Right renal cortex interstitium (tissue), 3 donors: ENCODE measurements at regions not wholly inside any gene's neighbourhood (a gene's known extent, or its start where the extent isn't known, plus 50 kb on each side); places are given as distances from the start of the nearest gene placed in this dataset.
A peak's percentile ranks its signal among the peaks of the same experiment; 100 is the strongest.

ENCODE experiments used
- DNase-seq, 3 donors: peaks; one replicate each; pipeline ENCODE4 v3.0.0-alpha.2; 2013; ENCODE audit warnings: low read depth in 3 of 3, low spot score in 2 of 3

DNA sequence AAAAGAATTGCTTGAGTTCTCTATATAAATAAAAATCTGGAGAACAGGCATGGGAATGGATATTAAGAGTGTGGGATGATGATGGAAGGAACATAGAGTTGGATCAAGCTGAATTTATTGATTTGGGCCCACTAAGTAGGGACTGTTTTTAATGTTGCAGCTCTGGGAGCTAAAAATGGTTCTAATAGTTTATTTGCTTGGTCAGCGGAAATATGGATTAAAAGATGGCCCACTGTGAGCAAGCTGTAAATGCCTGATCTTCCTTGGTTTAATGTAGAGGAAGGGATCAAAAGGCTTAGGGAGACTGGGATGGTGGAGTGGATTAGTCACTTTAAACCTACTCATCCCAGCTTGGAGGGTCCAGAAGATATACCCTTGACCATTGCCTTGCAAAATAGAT lies 429.4 kb upstream of the NXPH2 start:
- DNase-seq: no peak

DNA sequence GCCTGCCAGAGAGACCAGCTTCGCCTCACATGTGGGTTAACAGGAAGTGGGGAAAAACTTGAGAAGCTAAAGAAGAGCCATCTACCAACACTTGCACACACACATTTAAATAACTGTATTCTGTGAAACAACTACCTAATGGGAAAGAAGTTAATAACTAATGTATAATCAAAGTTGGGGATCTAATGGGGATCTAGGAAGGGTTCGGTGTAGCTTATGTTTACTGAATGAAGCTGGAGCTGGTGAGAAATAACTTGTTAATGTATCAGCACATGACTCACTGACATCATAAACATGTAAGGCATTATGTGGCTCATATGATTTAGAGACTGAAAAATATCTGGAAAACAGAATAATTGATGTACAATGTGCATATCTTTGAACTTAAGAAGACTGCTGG lies 421.3 kb upstream of the NXPH2 start:
- DNase-seq: no peak

DNA sequence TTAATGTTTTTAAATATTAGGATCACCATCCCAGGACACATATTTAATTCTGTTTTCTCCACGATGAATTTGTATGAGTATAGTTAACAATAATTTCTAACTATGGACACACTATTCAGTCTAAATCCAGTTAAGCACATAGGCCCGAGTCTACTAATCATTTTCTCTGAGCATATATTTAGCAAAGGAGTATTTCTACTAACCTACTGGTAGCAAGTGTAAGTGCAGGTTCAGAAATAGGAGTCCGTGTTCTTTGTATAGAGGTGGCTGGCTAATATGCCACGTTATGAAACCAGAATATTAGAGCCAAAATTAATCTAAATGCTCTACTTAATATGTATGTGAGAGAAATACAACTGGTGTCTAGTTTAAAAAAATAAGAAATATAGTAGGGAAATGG lies 416.6 kb upstream of the NXPH2 start:
- DNase-seq: no peak

DNA sequence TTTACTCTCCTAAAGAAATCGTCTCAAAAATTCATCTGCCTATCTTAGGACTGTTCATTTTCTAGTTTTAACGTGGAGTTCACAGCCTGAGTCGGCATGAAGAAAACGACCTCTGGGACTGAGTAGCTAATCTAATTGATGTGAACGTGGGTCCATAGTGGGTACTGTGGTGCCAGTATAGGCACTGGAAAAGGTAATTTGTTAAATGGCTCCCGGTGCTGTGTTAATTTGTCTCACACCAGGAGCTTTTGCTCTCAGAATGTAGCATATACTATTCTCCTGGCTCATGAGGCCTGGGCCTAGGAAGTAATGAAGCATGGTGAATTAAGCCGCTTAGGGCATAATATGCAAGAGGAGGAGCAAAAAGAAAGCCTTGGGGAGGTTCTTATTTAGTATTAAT lies 414.4 kb upstream of the NXPH2 start:
- no peak for DNase-seq

DNA sequence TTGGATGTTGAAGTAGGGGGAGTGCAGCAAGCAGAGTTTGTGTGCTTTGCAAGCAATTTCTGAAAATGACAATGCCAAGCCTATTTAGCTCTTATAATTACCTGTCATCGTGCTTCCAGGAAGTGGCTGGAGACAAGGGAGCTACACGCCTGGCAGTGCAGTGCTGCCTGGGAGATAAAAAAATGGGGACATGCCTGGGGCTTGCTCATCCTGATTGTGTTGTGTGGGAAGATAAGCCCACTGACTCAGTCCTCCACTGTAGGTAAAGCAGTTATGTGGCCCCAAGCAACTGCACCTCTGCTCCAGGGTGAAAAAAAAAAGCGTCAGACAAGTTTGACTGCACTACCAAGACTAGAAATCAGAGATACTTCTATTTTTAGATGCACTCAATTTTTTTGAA lies 396.9 kb upstream of the NXPH2 start:
- DNase-seq: no peak

DNA sequence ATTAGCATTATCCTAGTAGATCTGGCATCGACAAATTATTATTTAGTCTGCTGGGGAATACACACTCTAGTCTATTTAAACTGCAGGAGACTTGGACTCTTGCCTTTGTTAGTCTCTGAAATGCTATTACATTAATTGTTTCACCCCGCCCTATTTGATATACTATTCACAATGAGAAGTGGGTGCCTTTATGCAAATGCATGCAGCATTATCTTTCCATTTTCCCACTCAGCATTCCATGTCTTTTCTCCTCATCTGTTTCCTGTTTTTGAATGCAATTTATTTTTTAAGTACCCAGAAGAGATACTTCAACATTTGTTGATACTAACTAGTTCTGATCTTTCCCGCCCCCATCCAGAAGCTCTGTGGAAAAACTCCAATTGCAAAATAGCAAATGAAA lies 395.3 kb upstream of the NXPH2 start:
- DNase-seq: no peak

DNA sequence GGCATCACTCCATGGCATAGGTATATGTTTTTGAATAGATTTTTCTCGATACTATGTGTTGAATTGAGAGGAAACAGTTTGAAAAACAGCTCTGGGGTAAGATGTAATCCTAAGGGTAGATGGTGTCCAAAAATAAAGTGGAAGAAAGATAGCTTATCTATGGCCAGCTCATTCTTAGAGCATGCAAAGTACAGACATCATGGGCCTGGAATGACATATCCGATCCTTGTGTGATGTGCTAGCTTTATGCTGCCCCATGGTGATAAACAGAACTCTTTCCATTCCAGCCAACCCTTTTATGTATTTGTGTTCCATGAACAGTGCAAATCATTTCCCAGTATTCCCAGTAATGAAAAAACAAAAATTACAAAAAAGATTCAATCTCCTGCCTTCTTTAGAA lies 390.2 kb upstream of the NXPH2 start:
- DNase-seq: no peak

DNA sequence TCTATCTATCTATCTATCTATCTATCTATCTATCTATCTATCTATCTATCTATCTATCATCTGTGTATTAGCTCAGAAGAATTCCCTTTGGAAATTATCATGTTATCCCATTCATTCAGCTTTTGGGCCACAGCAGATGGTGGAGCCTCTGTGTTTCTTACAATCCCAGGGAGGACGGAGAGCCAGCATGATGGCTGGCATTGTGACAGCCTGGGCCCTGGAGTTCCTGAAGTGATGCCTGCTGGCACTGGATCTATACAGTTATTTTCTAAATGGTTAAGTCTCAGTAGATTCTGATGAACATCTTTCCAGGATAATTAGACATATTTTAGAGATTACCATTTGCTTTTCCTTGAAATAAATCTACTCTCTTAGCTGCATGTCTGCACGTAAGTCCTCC lies 385.4 kb upstream of the NXPH2 start:
- no peak for DNase-seq

DNA sequence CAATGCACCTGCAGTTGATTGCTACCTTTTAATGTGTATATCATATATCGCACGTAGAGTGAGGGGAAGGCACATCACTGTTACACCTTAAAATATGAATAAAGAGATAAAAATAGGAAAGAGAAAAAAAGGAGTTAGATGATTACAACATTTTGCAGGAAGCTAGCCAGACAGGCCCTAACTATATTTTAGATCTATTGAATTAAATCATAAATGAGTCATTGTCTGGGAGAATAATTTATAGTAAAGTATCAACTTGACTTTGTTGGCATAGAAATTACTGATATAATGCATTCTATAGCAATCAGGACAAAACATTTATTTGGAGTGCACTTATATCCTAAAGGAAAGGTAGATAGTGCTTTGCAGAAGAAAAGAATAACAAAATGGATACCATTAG lies 384.9 kb upstream of the NXPH2 start:
- DNase-seq: no peak

DNA sequence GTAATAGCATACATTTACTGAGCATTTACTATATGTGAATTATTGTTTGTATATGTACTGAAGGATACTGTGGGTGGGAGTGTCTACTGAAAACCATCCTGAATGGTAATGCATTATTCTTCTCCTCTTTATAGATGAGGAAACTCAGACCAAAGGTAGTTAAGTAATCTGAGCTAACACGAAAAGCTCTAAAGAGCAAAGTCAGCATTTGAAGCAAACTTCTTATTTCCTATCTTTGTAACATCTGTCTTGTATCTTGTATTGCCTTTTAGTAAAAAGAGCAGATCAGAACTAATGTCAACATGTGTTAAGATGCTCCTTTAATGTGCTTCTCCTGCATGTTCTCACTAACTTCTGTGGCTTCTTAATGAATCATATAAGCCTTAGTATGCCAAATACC lies 382.8 kb upstream of the NXPH2 start:
- no peak for DNase-seq

DNA sequence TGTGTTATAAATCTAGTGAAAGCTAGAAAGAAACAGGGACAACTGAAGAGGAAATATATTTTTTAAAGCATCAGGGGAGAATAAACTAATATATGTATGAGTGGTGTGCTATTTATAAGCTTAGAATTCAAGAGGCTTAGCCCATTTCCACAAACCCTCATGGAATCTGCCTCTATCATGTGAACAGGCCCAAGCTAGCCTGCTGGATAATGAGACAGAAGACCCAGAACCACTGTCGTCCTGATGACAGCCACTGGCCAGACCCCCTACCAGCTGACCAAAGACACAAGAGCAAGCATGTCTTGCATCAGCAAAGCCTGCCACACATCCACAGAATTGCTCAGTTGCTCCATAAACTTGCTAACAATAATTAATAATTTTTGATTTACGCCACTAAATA lies 382.3 kb upstream of the NXPH2 start:
- no peak for DNase-seq

DNA sequence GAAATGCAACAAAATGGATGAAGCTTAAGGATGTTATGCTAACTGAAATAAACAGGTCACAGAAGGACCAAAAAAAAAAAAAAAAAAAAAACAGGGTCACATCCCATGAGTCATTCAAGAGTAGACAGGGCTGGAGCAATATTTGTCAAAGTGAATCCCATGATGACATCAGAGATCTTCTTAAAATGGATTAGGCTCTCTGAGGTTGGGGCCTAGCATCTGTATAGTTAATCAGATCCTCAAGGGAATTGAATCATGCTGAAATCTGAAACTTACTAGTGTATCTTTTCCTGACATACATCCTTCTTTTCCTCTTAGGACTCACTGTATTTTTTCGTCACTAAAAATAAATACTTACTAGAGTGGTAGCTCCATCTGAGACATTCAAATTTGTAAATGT lies 380.6 kb upstream of the NXPH2 start:
- DNase-seq: no peak

DNA sequence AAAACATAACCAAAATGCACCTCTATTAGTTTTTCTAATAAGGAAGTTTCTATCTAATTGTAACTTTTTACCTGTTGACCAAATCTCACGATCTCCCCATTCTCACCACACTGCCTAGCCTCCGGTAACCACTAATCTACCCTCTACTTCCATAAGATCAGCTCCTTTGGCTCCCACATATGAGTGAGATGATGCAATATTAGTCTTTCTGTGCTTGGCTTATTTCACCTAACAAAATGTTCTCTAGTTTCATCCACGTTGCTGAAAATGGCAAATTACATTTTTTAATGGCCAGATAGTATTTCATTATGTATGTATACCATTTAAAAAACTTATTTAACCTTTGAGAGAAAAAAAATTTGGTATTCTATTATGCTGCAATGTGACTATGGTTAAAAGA lies 379.0 kb upstream of the NXPH2 start:
- no peak for DNase-seq

DNA sequence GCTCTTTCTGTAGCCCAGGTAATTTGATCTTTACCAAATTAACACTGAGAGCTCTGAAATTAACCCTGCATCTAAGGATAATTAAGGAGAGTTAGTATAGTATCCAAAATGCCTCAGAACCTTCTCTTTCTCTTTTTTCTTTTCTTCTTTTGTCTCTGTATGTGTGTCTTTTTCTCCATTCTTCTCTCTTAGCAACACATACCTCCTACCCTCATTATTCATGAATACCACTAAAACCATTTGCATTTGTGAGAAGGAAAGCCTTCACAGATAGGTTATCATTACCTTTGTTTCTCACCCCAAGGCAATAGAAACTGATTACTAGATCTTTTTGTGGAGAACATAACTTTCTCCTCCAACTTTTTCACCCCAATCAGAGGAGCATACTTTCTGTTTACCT lies 376.5 kb upstream of the NXPH2 start:
- no peak for DNase-seq

DNA sequence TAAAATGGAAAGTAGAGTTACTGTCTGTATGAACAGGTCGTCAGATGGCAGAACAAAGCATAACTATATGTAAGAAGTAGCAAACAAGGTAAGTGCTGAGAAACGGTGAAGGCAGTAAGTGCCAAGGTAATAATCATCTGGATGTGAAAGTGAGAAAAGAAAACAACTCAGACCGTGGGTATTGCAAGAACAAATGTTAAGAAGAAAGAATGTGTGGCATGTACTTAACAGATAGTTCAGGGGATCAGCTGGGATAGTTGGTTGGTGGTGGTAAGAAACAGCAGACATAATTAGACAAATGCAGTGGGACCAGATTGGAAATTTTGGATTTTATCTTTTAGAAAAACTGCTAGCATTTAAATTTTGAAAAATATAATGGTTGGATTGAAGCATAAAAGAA lies 375.8 kb upstream of the NXPH2 start:
- DNase-seq: no peak

DNA sequence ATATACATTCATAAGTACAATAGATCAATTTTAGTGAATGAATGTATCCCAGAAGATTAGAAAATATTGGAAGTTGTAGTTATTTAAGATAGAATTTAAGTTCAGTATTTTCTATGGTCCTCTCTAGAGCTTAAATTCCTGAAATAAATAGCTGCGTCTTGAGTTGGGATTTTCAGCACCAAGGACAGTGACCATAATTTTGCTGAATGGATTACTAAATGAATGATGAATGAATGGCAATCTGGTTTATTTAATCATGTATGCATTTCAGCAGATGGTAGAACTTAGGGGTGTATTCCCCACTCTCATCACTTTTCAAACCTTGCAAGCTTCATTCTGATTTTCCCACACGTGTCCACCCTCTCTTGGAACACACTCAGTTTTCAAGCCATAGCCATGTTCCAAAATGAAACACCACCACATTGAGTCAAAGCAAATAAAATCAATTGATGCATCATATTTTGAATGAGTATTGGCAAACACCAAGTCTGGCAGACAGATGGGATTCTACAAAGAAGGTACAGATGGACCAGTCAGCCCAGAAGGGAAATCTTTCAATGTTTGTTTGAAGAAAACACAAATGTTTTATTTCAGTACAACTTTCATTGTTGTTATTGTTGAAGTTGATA lies 362.2 kb upstream of the NXPH2 start:
- DNase-seq: peak; percentile 0 to 8 (median 4)

DNA sequence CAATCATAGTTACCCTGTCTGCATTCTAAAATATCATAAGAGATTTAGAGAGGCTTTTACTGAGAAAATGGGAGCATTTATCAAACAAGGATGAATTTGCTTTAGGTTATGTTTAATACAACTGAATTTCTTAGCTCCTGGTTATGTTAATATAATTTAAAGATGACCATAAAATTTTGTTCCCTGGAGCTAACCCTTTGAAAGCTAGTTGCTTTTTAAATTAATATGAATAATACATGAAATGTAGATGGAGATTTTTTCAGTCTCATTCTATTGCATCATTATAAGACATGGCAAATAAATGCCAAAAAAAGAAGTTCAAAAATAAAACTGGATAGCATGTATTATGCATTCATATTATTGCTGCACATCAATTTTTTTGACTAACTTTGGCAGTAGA lies 344.1 kb upstream of the NXPH2 start:
- no peak for DNase-seq

DNA sequence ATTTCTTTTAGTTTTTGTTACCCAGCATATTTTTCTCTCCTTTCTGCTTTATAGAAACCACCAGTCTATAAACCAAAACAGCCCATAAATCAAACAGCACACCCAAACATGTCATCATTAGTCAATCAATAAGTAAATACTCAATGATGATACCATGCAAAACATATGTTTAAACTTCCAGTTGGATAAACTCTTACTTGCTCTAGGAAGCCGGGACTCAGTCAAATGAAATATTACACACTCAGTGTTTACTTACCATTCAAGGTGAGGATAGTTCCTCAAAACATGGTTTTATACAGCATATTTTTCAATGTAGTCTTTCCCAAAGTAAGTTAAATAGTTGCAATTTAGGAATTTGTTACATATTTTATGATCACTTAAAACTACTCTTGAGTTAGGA lies 343.6 kb upstream of the NXPH2 start:
- DNase-seq: no peak

DNA sequence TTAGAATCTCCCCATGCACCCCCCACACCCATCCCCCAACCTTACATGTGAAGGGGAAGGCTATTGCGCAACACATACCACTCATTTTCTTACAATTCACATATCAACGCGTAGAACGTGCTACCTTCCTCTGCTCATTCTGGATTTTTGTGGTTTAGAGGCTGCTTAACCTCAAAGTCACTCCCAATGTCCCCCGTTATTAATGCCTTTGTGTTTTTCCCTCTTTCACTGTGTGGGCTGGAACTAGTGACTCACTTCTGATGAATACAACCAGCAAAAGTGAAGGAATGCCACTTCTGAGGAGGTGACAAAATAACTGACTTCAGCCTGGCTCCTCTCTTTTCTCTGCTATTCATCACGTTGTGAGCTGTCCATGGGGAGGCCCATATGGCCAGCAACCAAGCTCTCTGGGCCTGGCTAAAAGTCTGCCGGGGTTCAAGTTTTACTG lies 342.5 kb upstream of the NXPH2 start:
- DNase-seq: no peak

DNA sequence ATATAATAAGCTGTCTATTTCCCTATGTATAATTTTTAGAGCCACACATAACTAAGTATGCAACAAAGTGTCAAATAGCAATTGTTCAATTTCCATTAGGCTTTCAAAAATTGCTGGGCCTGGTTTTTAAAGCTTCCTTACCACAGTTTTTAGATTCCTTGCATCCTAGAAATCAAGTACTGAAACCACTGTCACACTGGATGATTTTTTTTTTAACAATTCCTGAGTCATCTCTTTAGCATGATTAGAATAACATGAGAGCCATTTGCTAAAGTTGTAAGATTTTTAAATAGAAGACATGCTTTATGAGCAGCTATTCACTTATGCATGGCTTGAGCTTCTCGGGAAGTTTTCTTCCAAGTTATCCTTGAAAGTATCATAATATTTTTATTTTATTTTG lies 319.5 kb upstream of the NXPH2 start:
- DNase-seq: no peak

DNA sequence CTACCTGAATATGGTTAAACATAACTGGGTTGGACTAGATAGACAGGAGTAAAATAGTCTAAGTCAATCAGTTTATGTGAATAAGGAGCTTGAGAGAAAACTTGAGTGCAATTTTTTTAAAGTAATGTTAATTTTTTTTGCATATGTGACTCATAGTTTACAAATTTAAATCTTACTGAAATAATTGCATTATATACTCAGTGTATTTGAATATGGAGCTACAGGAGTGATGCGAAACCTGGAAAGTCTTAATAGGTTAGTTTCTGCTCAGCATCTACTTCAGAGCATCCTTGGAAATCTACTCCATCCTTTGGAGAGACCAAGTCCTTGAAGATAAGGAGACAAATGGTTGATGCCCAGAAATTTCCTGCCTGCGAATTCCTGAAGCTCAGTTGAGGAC lies 318.8 kb upstream of the NXPH2 start:
- DNase-seq: no peak

DNA sequence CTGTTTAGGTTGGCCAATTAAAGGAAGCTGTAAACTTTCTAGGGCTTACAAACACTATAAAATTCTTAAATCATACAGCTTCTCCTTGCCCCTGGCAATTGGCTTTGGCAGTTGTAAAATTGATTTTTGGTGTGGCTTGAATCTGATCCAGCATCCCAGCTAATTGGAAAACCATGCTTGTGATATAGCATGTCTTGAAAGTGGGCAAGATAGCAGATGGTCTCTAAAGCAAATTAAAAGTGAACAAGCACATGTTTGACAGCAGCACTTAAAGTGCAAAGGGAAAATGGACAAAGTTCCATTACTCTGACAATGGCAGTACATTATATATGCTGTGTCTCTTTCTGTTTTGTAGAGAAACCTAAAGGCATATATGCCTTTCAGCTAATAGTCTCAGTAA lies 302.9 kb upstream of the NXPH2 start:
- DNase-seq: no peak

DNA sequence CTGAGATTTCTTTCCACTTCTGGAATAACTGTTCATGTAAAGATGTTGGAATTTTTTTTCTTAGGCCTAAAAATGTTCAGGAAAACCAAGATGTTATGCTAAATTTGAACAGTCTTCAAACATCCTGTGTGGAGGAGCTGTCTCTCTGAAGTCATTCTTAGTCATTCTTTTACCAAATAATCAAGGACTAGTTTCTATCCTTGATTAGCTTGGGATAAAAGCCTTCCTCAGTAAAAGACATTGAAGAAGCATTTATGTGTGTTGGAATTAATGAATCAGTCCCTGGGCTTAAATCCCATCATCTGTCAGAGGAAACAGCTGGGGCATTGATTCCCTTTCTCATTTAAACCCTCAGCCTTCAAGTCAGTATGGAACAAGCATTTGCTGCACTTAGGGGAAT lies 300.1 kb upstream of the NXPH2 start:
- DNase-seq: no peak

DNA sequence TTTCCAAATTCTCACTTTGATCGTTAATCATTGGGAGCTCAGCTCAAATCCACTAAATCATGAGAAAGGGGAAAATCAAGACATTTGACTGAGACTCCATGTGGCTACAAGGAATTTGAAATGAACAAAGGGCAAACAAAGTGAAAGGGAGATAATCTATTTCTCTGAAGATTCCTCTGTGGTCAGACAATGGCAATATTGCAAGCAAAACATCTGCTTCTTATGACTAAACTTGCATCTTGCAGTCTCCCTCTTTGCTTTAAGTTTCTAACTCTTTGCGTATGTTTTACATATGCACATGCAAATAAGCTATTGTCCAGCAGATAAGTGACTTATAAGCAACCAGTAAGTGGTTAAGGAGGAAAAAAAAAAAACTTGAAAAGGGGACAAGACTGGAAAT lies 299.1 kb upstream of the NXPH2 start:
- DNase-seq: no peak
